ENCODE measurements at regions not wholly inside any gene's neighbourhood (a gene's known extent, or its start where the extent isn't known, plus 50 kb on each side); places are given as distances from the start of the nearest gene placed in this dataset.

GRCh38 chr4:116544946-116545345 is 540.4 kb downstream of the TRAM1L1 start:
- H4K20me1 ChIP-seq (ENCODE audit: insufficient read depth, low read length), result no peaks in the 10 kb centered on the region
- no peak overlapping the region for H3K27ac Mint-ChIP-seq
- no peaks in the 10 kb centered on the region for H3K4me1 ChIP-seq (ENCODE audit: control insufficient read depth in 1 of 2, insufficient read depth in 2 of 2, low read length in 2 of 2)
- no peaks in the 10 kb centered on the region for H3K27me3 ChIP-seq (ENCODE audit: control insufficient read depth in 2 of 2, insufficient read depth in 2 of 2, low read length in 2 of 2)
- no peaks in the 10 kb centered on the region for H3K4me1 Mint-ChIP-seq
- no peaks in the 10 kb centered on the region for H3K79me2 ChIP-seq (ENCODE audit: insufficient read depth, low read length)
- H3K4me3 Mint-ChIP-seq, result no peak overlapping the region
- no peaks in the 10 kb centered on the region for H3K27me3 Mint-ChIP-seq (ENCODE audit: low read depth in 3 of 3)
- H3K36me3 ChIP-seq (replicated peaks in 1 of 2; ENCODE audit: control insufficient read depth in 1 of 2, insufficient read depth in 2 of 2, low read length in 2 of 2), result no peaks in the 10 kb centered on the region
- H3K4me2 ChIP-seq (replicated peaks; ENCODE audit: extremely low read depth, low read length, poor library complexity, severe bottlenecking), result no peak overlapping the region
- WGBS (ENCODE audit: insufficient coverage), result no CpG with 5 or more reads among the region's 1 CpG
- H3K4me3 ChIP-seq (replicated peaks in 1 of 3; ENCODE audit: low read depth in 2 of 3, low read length in 3 of 3), result no peak overlapping the region
- no peak for DNase-seq
- H3K27ac ChIP-seq (ENCODE audit: low read depth in 1 of 2, low read length in 2 of 2), result no peak overlapping the region
- H3K36me3 Mint-ChIP-seq, result no peaks in the 10 kb centered on the region
- intact Hi-C loops (cut with micrococcal nuclease), result no loop called here
- TF ChIP-seq, protein P1, sequence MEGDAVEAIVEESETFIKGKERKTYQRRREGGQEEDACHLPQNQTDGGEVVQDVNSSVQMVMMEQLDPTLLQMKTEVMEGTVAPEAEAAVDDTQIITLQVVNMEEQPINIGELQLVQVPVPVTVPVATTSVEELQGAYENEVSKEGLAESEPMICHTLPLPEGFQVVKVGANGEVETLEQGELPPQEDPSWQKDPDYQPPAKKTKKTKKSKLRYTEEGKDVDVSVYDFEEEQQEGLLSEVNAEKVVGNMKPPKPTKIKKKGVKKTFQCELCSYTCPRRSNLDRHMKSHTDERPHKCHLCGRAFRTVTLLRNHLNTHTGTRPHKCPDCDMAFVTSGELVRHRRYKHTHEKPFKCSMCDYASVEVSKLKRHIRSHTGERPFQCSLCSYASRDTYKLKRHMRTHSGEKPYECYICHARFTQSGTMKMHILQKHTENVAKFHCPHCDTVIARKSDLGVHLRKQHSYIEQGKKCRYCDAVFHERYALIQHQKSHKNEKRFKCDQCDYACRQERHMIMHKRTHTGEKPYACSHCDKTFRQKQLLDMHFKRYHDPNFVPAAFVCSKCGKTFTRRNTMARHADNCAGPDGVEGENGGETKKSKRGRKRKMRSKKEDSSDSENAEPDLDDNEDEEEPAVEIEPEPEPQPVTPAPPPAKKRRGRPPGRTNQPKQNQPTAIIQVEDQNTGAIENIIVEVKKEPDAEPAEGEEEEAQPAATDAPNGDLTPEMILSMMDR (IDR thresholded peaks at IDR 0.05), result no peak
- H3K9me3 ChIP-seq (replicated peaks in 1 of 2; ENCODE audit: control insufficient read depth in 1 of 2, insufficient read depth in 1 of 2, low read length in 2 of 2), result peaks cover 0 to 3% of the 10 kb centered on the region in 2 donors
- no peak overlapping the region for H3K9ac ChIP-seq (ENCODE audit: insufficient read depth, low read length, poor library complexity, severe bottlenecking)
- H2AFZ ChIP-seq (ENCODE audit: insufficient read depth, low read depth, low read length, poor library complexity, severe bottlenecking), result no peak overlapping the region
- H3K9me3 Mint-ChIP-seq, result peaks cover 0 to 3% (median 0%) of the 10 kb centered on the region in 7 donors

- no CpG with 5 or more reads among the region's 3 CpGs for WGBS (ENCODE audit: insufficient coverage)
- Histone ChIP-seq H3K27me3 (ENCODE audit: control insufficient read depth in 2 of 2, insufficient read depth in 2 of 2, low read length in 2 of 2) (no peaks in the 10 kb centered on the region), H4K20me1 (ENCODE audit: insufficient read depth, low read length) (no peaks in the 10 kb centered on the region), H3K4me1 (ENCODE audit: control insufficient read depth in 1 of 2, insufficient read depth in 2 of 2, low read length in 2 of 2) (no peaks in the 10 kb centered on the region), H3K4me3 (replicated peaks in 1 of 3; ENCODE audit: low read depth in 2 of 3, low read length in 3 of 3) (no peak overlapping the region), H3K9me3 (replicated peaks in 1 of 2; ENCODE audit: control insufficient read depth in 1 of 2, insufficient read depth in 1 of 2, low read length in 2 of 2) (peaks cover 0 to 3% of the 10 kb centered on the region in 2 donors), H3K36me3 (replicated peaks in 1 of 2; ENCODE audit: control insufficient read depth in 1 of 2, insufficient read depth in 2 of 2, low read length in 2 of 2) (no peaks in the 10 kb centered on the region), H2AFZ (ENCODE audit: insufficient read depth, low read depth, low read length, poor library complexity, severe bottlenecking) (no peak overlapping the region), H3K4me2 (replicated peaks; ENCODE audit: extremely low read depth, low read length, poor library complexity, severe bottlenecking) (no peak overlapping the region), H3K79me2 (ENCODE audit: insufficient read depth, low read length) (no peaks in the 10 kb centered on the region), H3K27ac (ENCODE audit: low read depth in 1 of 2, low read length in 2 of 2) (no peak overlapping the region), H3K9ac (ENCODE audit: insufficient read depth, low read length, poor library complexity, severe bottlenecking) (no peak overlapping the region)
- peaks cover 0 to 3% (median 1%) of the 10 kb centered on the region in 7 donors for H3K9me3 Mint-ChIP-seq
- no peaks in the 10 kb centered on the region for H3K4me1 Mint-ChIP-seq
- no peaks in the 10 kb centered on the region for H3K27me3 Mint-ChIP-seq (ENCODE audit: low read depth in 3 of 3)
- H3K4me3 Mint-ChIP-seq, result no peak overlapping the region
- H3K36me3 Mint-ChIP-seq, result no peaks in the 10 kb centered on the region
- no peak overlapping the region for H3K27ac Mint-ChIP-seq
- DNase-seq, result no peak
- intact Hi-C loops (cut with micrococcal nuclease), result no loop called here
- TF ChIP-seq, protein P1 (IDR thresholded peaks at IDR 0.05), result no peak
Observed at GRCh38 chr4:116539744-116540143, 545.6 kb downstream of the TRAM1L1 start.

All from CD14-positive monocyte (primary cell).